ENCODE measurements at regions not wholly inside any gene's neighbourhood (a gene's known extent, or its start where the extent isn't known, plus 50 kb on each side); places are given as distances from the start of the nearest gene placed in this dataset.

DNA sequence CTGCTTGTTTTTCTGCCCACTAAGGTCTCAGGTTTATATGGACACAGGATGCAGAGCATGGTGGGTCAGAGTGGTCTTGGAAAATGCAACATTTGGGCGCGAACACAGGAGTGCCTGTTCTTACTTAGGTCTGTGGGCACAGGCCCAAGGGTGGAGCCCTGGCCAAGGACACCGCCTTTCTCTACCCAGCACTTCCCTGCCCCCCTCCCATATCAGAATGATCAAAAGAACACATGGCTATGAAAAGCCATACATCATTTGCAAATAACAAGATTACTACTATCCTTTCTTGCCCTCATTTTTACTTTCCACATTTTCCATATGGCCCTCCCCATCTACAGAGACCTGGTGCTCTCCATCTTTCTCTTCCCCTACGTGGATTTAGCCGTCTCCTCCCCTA is 162.2 kb downstream of the ENC1 start:
- Histone ChIP-seq H3K9me3 (ENCODE audit: insufficient read depth, low read depth, low read length) (no peaks in the 10 kb centered on the region), H4K20me1 (ENCODE audit: insufficient read depth, low read length, poor library complexity, severe bottlenecking) (no peaks in the 10 kb centered on the region), H3K9ac (ENCODE audit: low read depth, low read length, poor library complexity, severe bottlenecking) (no peak overlapping the region), H3K79me2 (ENCODE audit: insufficient read depth, low read length) (no peaks in the 10 kb centered on the region), H3K4me3 (ENCODE audit: low read length, poor library complexity, severe bottlenecking) (no peak overlapping the region), H3K4me2 (ENCODE audit: low read depth, low read length, poor library complexity, severe bottlenecking) (no peak overlapping the region), H3F3A (ENCODE audit: low read depth) (no peaks in the 10 kb centered on the region), H3K4me1 (ENCODE audit: insufficient read depth, low read length, poor library complexity, severe bottlenecking) (no peaks in the 10 kb centered on the region), H3K36me3 (ENCODE audit: insufficient read depth, low read length) (no peaks in the 10 kb centered on the region), H3K9me2 (replicated peaks; ENCODE audit: low read depth, low read length) (no peaks in the 10 kb centered on the region), H3K27me3 (ENCODE audit: insufficient read depth, low read length, poor library complexity, severe bottlenecking) (no peaks in the 10 kb centered on the region), H2AFZ (ENCODE audit: low read length) (no peak overlapping the region)
- TF ChIP-seq, protein P1, sequence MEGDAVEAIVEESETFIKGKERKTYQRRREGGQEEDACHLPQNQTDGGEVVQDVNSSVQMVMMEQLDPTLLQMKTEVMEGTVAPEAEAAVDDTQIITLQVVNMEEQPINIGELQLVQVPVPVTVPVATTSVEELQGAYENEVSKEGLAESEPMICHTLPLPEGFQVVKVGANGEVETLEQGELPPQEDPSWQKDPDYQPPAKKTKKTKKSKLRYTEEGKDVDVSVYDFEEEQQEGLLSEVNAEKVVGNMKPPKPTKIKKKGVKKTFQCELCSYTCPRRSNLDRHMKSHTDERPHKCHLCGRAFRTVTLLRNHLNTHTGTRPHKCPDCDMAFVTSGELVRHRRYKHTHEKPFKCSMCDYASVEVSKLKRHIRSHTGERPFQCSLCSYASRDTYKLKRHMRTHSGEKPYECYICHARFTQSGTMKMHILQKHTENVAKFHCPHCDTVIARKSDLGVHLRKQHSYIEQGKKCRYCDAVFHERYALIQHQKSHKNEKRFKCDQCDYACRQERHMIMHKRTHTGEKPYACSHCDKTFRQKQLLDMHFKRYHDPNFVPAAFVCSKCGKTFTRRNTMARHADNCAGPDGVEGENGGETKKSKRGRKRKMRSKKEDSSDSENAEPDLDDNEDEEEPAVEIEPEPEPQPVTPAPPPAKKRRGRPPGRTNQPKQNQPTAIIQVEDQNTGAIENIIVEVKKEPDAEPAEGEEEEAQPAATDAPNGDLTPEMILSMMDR (conservative IDR thresholded peaks at IDR 0.05; ENCODE audit: low read length) = no peak
- TF ChIP-seq EZH2phosphoT487 (IDR thresholded peaks at IDR 0.05; ENCODE audit: borderline replicate concordance) = no peak

DNA sequence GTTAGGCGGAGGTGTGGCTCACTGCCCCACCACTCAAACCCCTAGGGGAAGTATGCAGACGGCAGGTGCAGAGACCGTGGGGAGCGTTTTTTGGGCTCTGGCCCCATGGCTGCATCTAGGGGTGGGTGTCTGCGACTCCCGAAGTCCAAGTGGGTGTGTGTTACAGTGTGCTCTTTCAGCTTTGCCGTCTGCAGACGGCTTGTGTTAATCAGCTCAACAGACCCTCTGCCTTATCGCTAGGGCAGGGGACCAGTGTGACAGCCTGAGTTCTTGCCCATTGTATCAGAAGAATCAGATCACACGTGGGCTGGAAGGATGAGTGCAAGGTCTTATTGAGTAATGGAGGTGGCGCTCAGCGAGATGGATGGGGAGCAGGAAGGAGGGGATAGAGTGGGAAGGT is 162.8 kb downstream of the ENC1 start:
- Histone ChIP-seq H3K4me1 (ENCODE audit: insufficient read depth, low read length, poor library complexity, severe bottlenecking) (no peaks in the 10 kb centered on the region), H3K79me2 (ENCODE audit: insufficient read depth, low read length) (no peaks in the 10 kb centered on the region), H4K20me1 (ENCODE audit: insufficient read depth, low read length, poor library complexity, severe bottlenecking) (no peaks in the 10 kb centered on the region), H3K27me3 (ENCODE audit: insufficient read depth, low read length, poor library complexity, severe bottlenecking) (no peaks in the 10 kb centered on the region), H3K9me2 (replicated peaks; ENCODE audit: low read depth, low read length) (no peaks in the 10 kb centered on the region), H3K4me3 (ENCODE audit: low read length, poor library complexity, severe bottlenecking) (no peak overlapping the region), H2AFZ (ENCODE audit: low read length) (no peak overlapping the region), H3K9me3 (ENCODE audit: insufficient read depth, low read depth, low read length) (no peaks in the 10 kb centered on the region), H3K36me3 (ENCODE audit: insufficient read depth, low read length) (no peaks in the 10 kb centered on the region), H3K9ac (ENCODE audit: low read depth, low read length, poor library complexity, severe bottlenecking) (no peak overlapping the region), H3F3A (ENCODE audit: low read depth) (no peaks in the 10 kb centered on the region), H3K4me2 (ENCODE audit: low read depth, low read length, poor library complexity, severe bottlenecking) (no peak overlapping the region)
- TF ChIP-seq, protein P1 (conservative IDR thresholded peaks at IDR 0.05; ENCODE audit: low read length) = no peak
- no peak for TF ChIP-seq EZH2phosphoT487 (IDR thresholded peaks at IDR 0.05; ENCODE audit: borderline replicate concordance)

DNA sequence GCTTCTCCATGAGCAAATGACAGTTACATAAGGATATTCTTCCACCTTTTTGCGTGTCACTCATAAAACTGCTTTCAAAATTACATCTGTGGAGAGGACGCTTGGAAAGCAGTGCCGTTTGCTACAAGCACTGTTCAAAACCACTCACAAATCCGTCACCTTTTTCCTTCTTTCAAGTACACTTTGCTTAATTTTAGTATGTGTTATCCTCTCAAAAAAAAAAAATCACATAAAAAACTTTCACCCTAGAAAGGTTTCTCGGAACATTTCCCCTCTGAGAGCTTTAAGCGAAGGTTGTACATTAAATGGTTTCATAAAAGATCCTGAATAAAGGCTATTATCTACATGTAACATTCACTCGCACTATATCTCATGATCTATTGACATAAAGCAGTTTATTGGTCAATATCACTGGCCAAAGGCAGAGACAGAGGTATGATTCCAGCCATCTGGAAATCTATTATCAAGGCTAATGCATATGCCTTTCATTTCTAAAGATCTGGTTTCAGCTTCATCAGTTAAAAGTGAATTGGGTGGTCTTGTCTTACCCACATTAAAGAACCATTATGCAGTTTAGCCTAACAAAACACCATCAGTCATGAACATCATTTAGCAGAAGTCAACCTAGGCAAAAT is 163.6 kb downstream of the ENC1 start:
- no peaks in the 10 kb centered on the region for H4K20me1 ChIP-seq (ENCODE audit: insufficient read depth, low read length, poor library complexity, severe bottlenecking)
- H3K36me3 ChIP-seq (ENCODE audit: insufficient read depth, low read length) = no peaks in the 10 kb centered on the region
- no peaks in the 10 kb centered on the region for H3K9me3 ChIP-seq (ENCODE audit: insufficient read depth, low read depth, low read length)
- no peak overlapping the region for H3K9ac ChIP-seq (ENCODE audit: low read depth, low read length, poor library complexity, severe bottlenecking)
- H3K27me3 ChIP-seq (ENCODE audit: insufficient read depth, low read length, poor library complexity, severe bottlenecking) = no peaks in the 10 kb centered on the region
- no peaks in the 10 kb centered on the region for H3K4me1 ChIP-seq (ENCODE audit: insufficient read depth, low read length, poor library complexity, severe bottlenecking)
- no peak overlapping the region for H3K4me3 ChIP-seq (ENCODE audit: low read length, poor library complexity, severe bottlenecking)
- no peaks in the 10 kb centered on the region for H3K79me2 ChIP-seq (ENCODE audit: insufficient read depth, low read length)
- H3F3A ChIP-seq (ENCODE audit: low read depth) = no peaks in the 10 kb centered on the region
- TF ChIP-seq EZH2phosphoT487 (IDR thresholded peaks at IDR 0.05; ENCODE audit: borderline replicate concordance) = no peak
- TF ChIP-seq, protein P1 (conservative IDR thresholded peaks at IDR 0.05; ENCODE audit: low read length) = no peak
- no peaks in the 10 kb centered on the region for H3K9me2 ChIP-seq (replicated peaks; ENCODE audit: low read depth, low read length)
- no peak overlapping the region for H2AFZ ChIP-seq (ENCODE audit: low read length)
- no peak overlapping the region for H3K4me2 ChIP-seq (ENCODE audit: low read depth, low read length, poor library complexity, severe bottlenecking)

Data from Loucy (cell line).